Liver (tissue), 8 donors: ENCODE measurements at regions not wholly inside any gene's neighbourhood (a gene's known extent, or its start where the extent isn't known, plus 50 kb on each side); places are given as distances from the start of the nearest gene placed in this dataset.

ENCODE experiments used
- DNase-seq: peaks from one replicate; pipeline ENCODE4 v3.0.0-alpha.2; 2017; ENCODE audit warnings: low spot score
- H3K27ac ChIP-seq, 2 donors: one replicate each; pipeline ENCODE4 v1.7.0; 2013; ENCODE audit warnings: inconsistent platforms in 2 of 2, low read length in 2 of 2, control low read depth in 1 of 2, low read depth in 1 of 2, mild to moderate bottlenecking in 1 of 2
- H3K27me3 ChIP-seq, 4 donors: one replicate each; pipeline versions ENCODE4 v1.6.1 to v1.7.0; 2013; ENCODE audit warnings: low read length in 3 of 4, inconsistent platforms in 1 of 4, mild to moderate bottlenecking in 1 of 4, moderate library complexity in 1 of 4; ENCODE audit not compliant: control insufficient read depth in 4 of 4, insufficient read depth in 4 of 4
- H3K36me3 ChIP-seq, 4 donors: one replicate each; pipeline versions ENCODE4 v1.6.1 to v1.7.0; 2013; ENCODE audit warnings: low read length in 3 of 4, mild to moderate bottlenecking in 3 of 4, low read depth in 1 of 4, moderate library complexity in 1 of 4; ENCODE audit not compliant: control insufficient read depth in 4 of 4, insufficient read depth in 3 of 4
- H3K4me1 ChIP-seq, 4 donors: one replicate each; pipeline versions ENCODE4 v1.6.1 to v1.7.0; 2013; ENCODE audit warnings: low read length in 3 of 4, mild to moderate bottlenecking in 3 of 4, moderate library complexity in 1 of 4; ENCODE audit not compliant: control insufficient read depth in 4 of 4, insufficient read depth in 4 of 4
- H3K4me3 ChIP-seq, 3 donors: one replicate each; pipeline versions ENCODE4 v1.6.1 to v1.7.0; 2013; ENCODE audit warnings: low read length in 3 of 3, control low read depth in 1 of 3, low read depth in 1 of 3, mild to moderate bottlenecking in 1 of 3
- H3K9ac ChIP-seq, 2 donors: one replicate each; pipeline ENCODE4 v1.7.0; 2013; ENCODE audit warnings: low read length in 2 of 2, mild to moderate bottlenecking in 2 of 2, moderate library complexity in 2 of 2, control low read depth in 1 of 2, low read depth in 1 of 2
- H3K9me3 ChIP-seq, 4 donors: one replicate each; pipeline versions ENCODE4 v1.6.1 to v1.7.0; 2013; ENCODE audit warnings: low read length in 3 of 4; ENCODE audit not compliant: control insufficient read depth in 4 of 4
- ATF3 ChIP-seq: IDR thresholded peaks from 2 replicates; pipeline ENCODE4 v1.6.1; 2016; ENCODE audit warnings: antibody characterized with exemption
- EGR1 ChIP-seq, 2 donors: IDR thresholded peaks; 2 replicates each; pipeline ENCODE4 v1.6.1; 2016 to 2018; ENCODE audit warnings: antibody characterized with exemption in 2 of 2, low read depth in 2 of 2
- FOXA1 ChIP-seq: IDR thresholded peaks from 2 replicates; pipeline ENCODE4 v1.6.1; 2016; ENCODE audit warnings: antibody characterized with exemption
- FOXA2 ChIP-seq: IDR thresholded peaks from 2 replicates; pipeline ENCODE4 v1.6.1; 2016; ENCODE audit warnings: antibody characterized with exemption
- GABPA ChIP-seq, 2 donors: IDR thresholded peaks in 1 of 2; conservative IDR thresholded peaks in 1 of 2; 2 replicates each; pipeline ENCODE4 v1.6.1; 2016; ENCODE audit warnings: antibody characterized with exemption in 2 of 2, mild to moderate bottlenecking in 1 of 2, moderate library complexity in 1 of 2
- HNF4A ChIP-seq, 2 donors: conservative IDR thresholded peaks; 2 replicates each; pipeline ENCODE4 v1.6.1; 2016; ENCODE audit warnings: antibody characterized with exemption in 2 of 2, mild to moderate bottlenecking in 2 of 2
- HNF4G ChIP-seq: IDR thresholded peaks from 2 replicates; pipeline ENCODE4 v1.6.1; 2016; ENCODE audit warnings: antibody characterized with exemption
- JUND ChIP-seq, 2 donors: IDR thresholded peaks; 2 replicates each; pipeline ENCODE4 v1.6.1; 2016; ENCODE audit warnings: antibody characterized with exemption in 2 of 2
- NR2F2 ChIP-seq: IDR thresholded peaks from 2 replicates; pipeline ENCODE4 v1.6.1; 2016; ENCODE audit warnings: antibody characterized with exemption
- RAD21 ChIP-seq, 2 donors: IDR thresholded peaks; 2 replicates each; pipeline ENCODE4 v1.6.1; 2016; ENCODE audit warnings: antibody characterized with exemption in 2 of 2, mild to moderate bottlenecking in 2 of 2
- RXRA ChIP-seq, 2 donors: IDR thresholded peaks; 2 replicates each; pipeline ENCODE4 v1.6.1; 2017 to 2018; ENCODE audit warnings: antibody characterized with exemption in 2 of 2, mild to moderate bottlenecking in 1 of 2
- SP1 ChIP-seq: IDR thresholded peaks from 2 replicates; pipeline ENCODE4 v1.6.1; 2018; ENCODE audit warnings: antibody characterized with exemption, mild to moderate bottlenecking
- TAF1 ChIP-seq: conservative IDR thresholded peaks from 2 replicates; pipeline ENCODE4 v1.6.1; 2016; ENCODE audit warnings: antibody characterized with exemption, mild to moderate bottlenecking
- YY1 ChIP-seq: IDR thresholded peaks from 2 replicates; pipeline ENCODE4 v1.6.1; 2016; ENCODE audit warnings: antibody characterized with exemption, mild to moderate bottlenecking
- ZBTB33 ChIP-seq: IDR thresholded peaks from 2 replicates; pipeline ENCODE4 v1.6.1; 2016; ENCODE audit warnings: antibody characterized with exemption
- WGBS: extraction: QIAGEN DNeasy Blood & Tissue Kit; methylation state at CpG from one replicate; pipeline ENCODE4 v1.1.7; 2013; 5-methylcytosine and 5-hydroxymethylcytosine counted together
- TF ChIP-seq, protein P1 (sequence below): IDR thresholded peaks from 2 replicates; pipeline ENCODE4 v1.6.1; 2016; ENCODE audit warnings: antibody characterized with exemption, mild to moderate bottlenecking
- TF ChIP-seq, protein P2 (sequence below): fragments of 150-350 bp; IDR thresholded peaks from 2 replicates; pipeline ENCODE4 v1.5.1; 2017; ENCODE audit warnings: improper control_type of control experiment, low read depth, low read length; ENCODE audit not compliant: missing input control
- TF ChIP-seq, protein P3 (sequence below): IDR thresholded peaks from 2 replicates; pipeline ENCODE4 v1.6.1; 2016; ENCODE audit warnings: antibody characterized with exemption
- donor health status: healthy.
- donor health status: healthy.
- donor health status: healthy.
- donor health status: healthy.
- donor health status: healthy.

DNA sequence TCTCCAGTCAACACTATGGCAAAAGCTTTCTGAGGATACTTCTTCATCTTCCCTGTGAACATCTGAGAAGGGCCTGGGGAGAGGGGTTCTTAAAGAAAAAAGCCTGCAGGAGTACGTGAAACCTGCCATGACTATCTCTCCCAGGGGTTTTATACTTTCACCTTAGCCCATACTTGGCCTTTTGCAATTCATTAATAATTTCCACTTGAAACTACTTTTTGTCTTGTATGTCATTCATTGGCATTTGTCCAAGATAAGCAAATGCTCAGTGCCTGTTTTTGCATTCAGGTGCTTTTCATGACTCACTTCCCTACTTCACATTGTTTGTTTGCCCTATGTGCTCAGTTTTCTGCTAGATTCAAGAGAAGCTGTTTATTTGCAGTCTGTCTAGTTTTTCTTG is 580.3 kb upstream of the GJE1 start:
- TF ChIP-seq RAD21 (IDR thresholded peaks at IDR 0.05) (peak in 1 of 2 donors; percentile 44), ZBTB33 (peak; percentile 41), YY1 (peak; percentile 59), NR2F2 (no peak), GABPA (IDR thresholded peaks at IDR 0.05 in 1 of 2, conservative IDR thresholded peaks at IDR 0.05 in 1 of 2) (peak in 1 of 2 donors; percentile 15), ATF3 (peak; percentile 88), FOXA1 (no peak), JUND (IDR thresholded peaks at IDR 0.05) (peak; percentile 96 to 99), HNF4G (no peak), FOXA2 (peak; percentile 60), TAF1 (no peak), EGR1 (IDR thresholded peaks at IDR 0.05; ENCODE audit: low read depth in 2 of 2) (peak in 1 of 2 donors; percentile 52), RXRA (IDR thresholded peaks at IDR 0.05) (peak; percentile 48 to 81), HNF4A (conservative IDR thresholded peaks at IDR 0.05) (peak; percentile 62 to 79), SP1 (peak; percentile 76)
- TF ChIP-seq, protein P1, sequence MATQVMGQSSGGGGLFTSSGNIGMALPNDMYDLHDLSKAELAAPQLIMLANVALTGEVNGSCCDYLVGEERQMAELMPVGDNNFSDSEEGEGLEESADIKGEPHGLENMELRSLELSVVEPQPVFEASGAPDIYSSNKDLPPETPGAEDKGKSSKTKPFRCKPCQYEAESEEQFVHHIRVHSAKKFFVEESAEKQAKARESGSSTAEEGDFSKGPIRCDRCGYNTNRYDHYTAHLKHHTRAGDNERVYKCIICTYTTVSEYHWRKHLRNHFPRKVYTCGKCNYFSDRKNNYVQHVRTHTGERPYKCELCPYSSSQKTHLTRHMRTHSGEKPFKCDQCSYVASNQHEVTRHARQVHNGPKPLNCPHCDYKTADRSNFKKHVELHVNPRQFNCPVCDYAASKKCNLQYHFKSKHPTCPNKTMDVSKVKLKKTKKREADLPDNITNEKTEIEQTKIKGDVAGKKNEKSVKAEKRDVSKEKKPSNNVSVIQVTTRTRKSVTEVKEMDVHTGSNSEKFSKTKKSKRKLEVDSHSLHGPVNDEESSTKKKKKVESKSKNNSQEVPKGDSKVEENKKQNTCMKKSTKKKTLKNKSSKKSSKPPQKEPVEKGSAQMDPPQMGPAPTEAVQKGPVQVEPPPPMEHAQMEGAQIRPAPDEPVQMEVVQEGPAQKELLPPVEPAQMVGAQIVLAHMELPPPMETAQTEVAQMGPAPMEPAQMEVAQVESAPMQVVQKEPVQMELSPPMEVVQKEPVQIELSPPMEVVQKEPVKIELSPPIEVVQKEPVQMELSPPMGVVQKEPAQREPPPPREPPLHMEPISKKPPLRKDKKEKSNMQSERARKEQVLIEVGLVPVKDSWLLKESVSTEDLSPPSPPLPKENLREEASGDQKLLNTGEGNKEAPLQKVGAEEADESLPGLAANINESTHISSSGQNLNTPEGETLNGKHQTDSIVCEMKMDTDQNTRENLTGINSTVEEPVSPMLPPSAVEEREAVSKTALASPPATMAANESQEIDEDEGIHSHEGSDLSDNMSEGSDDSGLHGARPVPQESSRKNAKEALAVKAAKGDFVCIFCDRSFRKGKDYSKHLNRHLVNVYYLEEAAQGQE: peak; percentile 65
- TF ChIP-seq, protein P2, sequence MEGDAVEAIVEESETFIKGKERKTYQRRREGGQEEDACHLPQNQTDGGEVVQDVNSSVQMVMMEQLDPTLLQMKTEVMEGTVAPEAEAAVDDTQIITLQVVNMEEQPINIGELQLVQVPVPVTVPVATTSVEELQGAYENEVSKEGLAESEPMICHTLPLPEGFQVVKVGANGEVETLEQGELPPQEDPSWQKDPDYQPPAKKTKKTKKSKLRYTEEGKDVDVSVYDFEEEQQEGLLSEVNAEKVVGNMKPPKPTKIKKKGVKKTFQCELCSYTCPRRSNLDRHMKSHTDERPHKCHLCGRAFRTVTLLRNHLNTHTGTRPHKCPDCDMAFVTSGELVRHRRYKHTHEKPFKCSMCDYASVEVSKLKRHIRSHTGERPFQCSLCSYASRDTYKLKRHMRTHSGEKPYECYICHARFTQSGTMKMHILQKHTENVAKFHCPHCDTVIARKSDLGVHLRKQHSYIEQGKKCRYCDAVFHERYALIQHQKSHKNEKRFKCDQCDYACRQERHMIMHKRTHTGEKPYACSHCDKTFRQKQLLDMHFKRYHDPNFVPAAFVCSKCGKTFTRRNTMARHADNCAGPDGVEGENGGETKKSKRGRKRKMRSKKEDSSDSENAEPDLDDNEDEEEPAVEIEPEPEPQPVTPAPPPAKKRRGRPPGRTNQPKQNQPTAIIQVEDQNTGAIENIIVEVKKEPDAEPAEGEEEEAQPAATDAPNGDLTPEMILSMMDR: no peak
- TF ChIP-seq, protein P3, sequence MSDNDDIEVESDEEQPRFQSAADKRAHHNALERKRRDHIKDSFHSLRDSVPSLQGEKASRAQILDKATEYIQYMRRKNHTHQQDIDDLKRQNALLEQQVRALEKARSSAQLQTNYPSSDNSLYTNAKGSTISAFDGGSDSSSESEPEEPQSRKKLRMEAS: peak; percentile 55
- WGBS: 55% methylated on average over 1 of the region's 1 CpG
- Histone ChIP-seq H3K27ac (peak overlapping the region in 1 of 2 donors; percentile 73), H3K4me3 (no peak overlapping the region), H3K9me3 (peaks cover 0 to 4% (median 0%) of the 10 kb centered on the region in 4 donors), H3K4me1 (peaks cover 0 to 5% (median 0%) of the 10 kb centered on the region in 4 donors), H3K9ac (no peak overlapping the region), H3K36me3 (no peaks in the 10 kb centered on the region), H3K27me3 (no peaks in the 10 kb centered on the region)
- no peak for DNase-seq
